HEK293T (cell line): ENCODE measurements at regions not wholly inside any gene's neighbourhood (a gene's known extent, or its start where the extent isn't known, plus 50 kb on each side); places are given as distances from the start of the nearest gene placed in this dataset.

Experiments
- CTCF ChIA-PET: fragments of 350-600 bp; formaldehyde crosslinking; extraction: SDS; loops from one replicate; lab custom pipeline; 2021; ENCODE audit warnings: antibody characterized with exemption, inconsistent platforms; lab: Yijun Ruan, JAX
- POLR2A ChIA-PET: fragments of 350-600 bp; formaldehyde crosslinking; extraction: SDS; loops from one replicate; lab custom pipeline; 2020; ENCODE audit warnings: antibody characterized with exemption, inconsistent platforms; lab: Yijun Ruan, JAX
- DNase-seq: peaks from one replicate; pipeline ENCODE4 v3.0.0; 2012; ENCODE audit warnings: mixed read lengths; ENCODE audit errors: extremely low spot score
- ARNT ChIP-seq: fragments of 450-650 bp; IDR thresholded peaks from 2 replicates; pipeline ENCODE4 v1.6.1; 2017; ENCODE audit warnings: mild to moderate bottlenecking
- BHLHE40 ChIP-seq: fragments of 450-650 bp; IDR thresholded peaks from 2 replicates; pipeline ENCODE4 v1.6.1; 2016; ENCODE audit warnings: mild to moderate bottlenecking, moderate library complexity, borderline replicate concordance
- CTBP1 ChIP-seq: fragments of 450-650 bp; IDR thresholded peaks from 2 replicates; pipeline ENCODE4 v1.6.1; 2016; ENCODE audit warnings: borderline replicate concordance
- ELF4 ChIP-seq: fragments of 450-650 bp; IDR thresholded peaks from 2 replicates; pipeline ENCODE4 v1.6.1; 2017; ENCODE audit warnings: antibody characterized with exemption
- FOXA1 ChIP-seq: fragments of 450-650 bp; IDR thresholded peaks from 2 replicates; pipeline ENCODE4 v1.6.1; 2016; ENCODE audit warnings: mild to moderate bottlenecking
- FOXK2 ChIP-seq: fragments of 450-650 bp; IDR thresholded peaks from 2 replicates; pipeline ENCODE4 v1.6.1; 2016; ENCODE audit warnings: mild to moderate bottlenecking
- FOXM1 ChIP-seq: fragments of 450-650 bp; IDR thresholded peaks from 2 replicates; pipeline ENCODE4 v1.6.1; 2017; ENCODE audit warnings: mild to moderate bottlenecking, borderline replicate concordance
- HDGF ChIP-seq: fragments of 450-650 bp; IDR thresholded peaks from 2 replicates; pipeline ENCODE4 v1.6.1; 2017; ENCODE audit warnings: antibody characterized with exemption, borderline replicate concordance
- L3MBTL2 ChIP-seq: fragments of 450-650 bp; conservative IDR thresholded peaks from 2 replicates; pipeline ENCODE4 v1.6.1; 2016; ENCODE audit warnings: mild to moderate bottlenecking
- LEF1 ChIP-seq: fragments of 450-650 bp; IDR thresholded peaks from 2 replicates; pipeline ENCODE4 v1.6.1; 2017; ENCODE audit warnings: mild to moderate bottlenecking, borderline replicate concordance
- NFRKB ChIP-seq: fragments of 450-650 bp; IDR thresholded peaks from 2 replicates; pipeline ENCODE4 v1.6.1; 2016; ENCODE audit warnings: mild to moderate bottlenecking, moderate library complexity
- PKNOX1 ChIP-seq: fragments of 450-650 bp; IDR thresholded peaks from 2 replicates; pipeline ENCODE4 v1.6.1; 2016
- SP1 ChIP-seq: fragments of 450-650 bp; IDR thresholded peaks from 2 replicates; pipeline ENCODE4 v1.6.1; 2017
- SUZ12 ChIP-seq: fragments of 450-650 bp; IDR thresholded peaks from 2 replicates; pipeline ENCODE4 v1.6.1; 2016; ENCODE audit warnings: mild to moderate bottlenecking
- TARDBP ChIP-seq: fragments of 450-650 bp; IDR thresholded peaks from 2 replicates; pipeline ENCODE4 v1.6.1; 2016
- ZNF384 ChIP-seq: fragments of 450-650 bp; IDR thresholded peaks from 2 replicates; pipeline ENCODE4 v1.6.1; 2016

DNA sequence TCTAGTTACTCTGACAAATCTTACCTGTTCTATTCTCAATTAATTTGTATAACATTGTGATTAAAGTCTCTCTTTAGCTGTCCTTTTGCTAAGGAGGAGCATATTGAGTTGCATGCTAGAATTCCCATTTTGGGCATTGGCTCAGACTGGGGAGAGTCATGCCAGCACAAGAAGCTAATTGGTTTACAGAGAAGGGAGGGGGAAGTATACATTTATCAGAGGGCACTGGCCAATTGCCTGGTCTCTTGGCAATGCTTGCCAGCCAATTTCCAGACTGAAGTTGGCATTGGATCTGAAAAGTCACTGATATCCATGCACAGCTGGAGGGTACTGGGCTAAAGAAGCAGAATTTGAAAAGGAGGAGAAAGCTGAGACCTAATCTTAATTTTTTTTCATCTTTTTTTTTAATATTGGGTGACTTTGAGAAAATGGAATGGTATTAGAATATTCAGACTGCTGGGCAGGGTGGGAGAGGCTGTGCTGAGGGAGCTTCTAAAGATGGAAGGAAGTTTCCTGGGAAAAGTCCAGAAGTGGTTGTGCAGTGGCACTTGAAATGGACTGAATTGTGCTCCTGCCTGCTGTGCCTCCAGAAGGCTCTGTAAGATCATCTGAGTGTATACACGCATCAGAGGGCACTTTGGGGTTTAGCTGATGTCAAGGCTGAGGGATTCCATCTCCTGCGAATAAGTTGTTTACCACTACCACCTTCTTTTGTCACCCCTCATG is 365.2 kb upstream of the DPH6 start:
- no peak for DNase-seq
- CTCF ChIA-PET, result no interaction called here
- POLR2A ChIA-PET, result no interaction called here
- TF ChIP-seq ZNF384, result no peak
- TF ChIP-seq HDGF, result no peak
- no peak for TF ChIP-seq LEF1
- TF ChIP-seq TARDBP, result no peak
- TF ChIP-seq L3MBTL2, result no peak
- no peak for TF ChIP-seq BHLHE40
- no peak for TF ChIP-seq CTBP1
- TF ChIP-seq ARNT, result no peak
- no peak for TF ChIP-seq PKNOX1
- TF ChIP-seq FOXK2, result no peak
- TF ChIP-seq SUZ12, result no peak
- no peak for TF ChIP-seq FOXM1
- no peak for TF ChIP-seq NFRKB
- no peak for TF ChIP-seq ELF4
- no peak for TF ChIP-seq SP1
- TF ChIP-seq FOXA1, result no peak

DNA sequence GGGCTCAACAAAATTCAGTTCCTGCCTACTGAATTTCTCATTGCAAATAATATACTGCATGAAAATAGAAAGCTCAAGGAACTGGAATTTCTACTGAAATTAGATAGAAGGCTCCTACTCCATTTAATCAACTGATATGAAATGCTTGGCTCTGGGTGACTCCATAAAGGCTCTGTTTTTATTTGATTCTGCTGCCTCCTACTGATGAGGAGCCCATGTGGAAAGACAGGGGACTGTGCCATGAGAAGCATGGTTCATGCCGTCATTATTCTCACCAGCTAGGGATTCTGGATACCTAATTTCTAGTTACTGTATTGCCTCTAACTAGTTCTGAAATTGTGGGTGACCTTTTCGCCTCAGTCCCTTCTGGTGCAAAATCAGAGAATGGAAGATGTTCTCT is 366.2 kb upstream of the DPH6 start:
- DNase-seq, result no peak
- TF ChIP-seq FOXK2 (no peak), TARDBP (no peak), CTBP1 (no peak), ELF4 (no peak), L3MBTL2 (no peak), SP1 (no peak), LEF1 (no peak), FOXM1 (no peak), ARNT (no peak)
- POLR2A ChIA-PET, result no interaction called here
- CTCF ChIA-PET, result no interaction called here

- TF ChIP-seq LEF1, result no peak
- TF ChIP-seq L3MBTL2, result no peak
- no peak for TF ChIP-seq NFRKB
- no peak for TF ChIP-seq CTBP1
- no peak for TF ChIP-seq PKNOX1
- TF ChIP-seq FOXM1, result no peak
- TF ChIP-seq BHLHE40, result no peak
- no peak for TF ChIP-seq SUZ12
- TF ChIP-seq FOXA1, result no peak
- TF ChIP-seq TARDBP, result no peak
- no peak for TF ChIP-seq ARNT
- TF ChIP-seq HDGF, result no peak
- TF ChIP-seq FOXK2, result no peak
- no peak for TF ChIP-seq ZNF384
- POLR2A ChIA-PET, result no interaction called here
- DNase-seq, result no peak
- CTCF ChIA-PET, result no interaction called here
These were observed 368.6 kb upstream of the DPH6 start for GRCh38 chr15:35914573-35914972.

GRCh38 chr15:35921046-35921445 is 375.1 kb upstream of the DPH6 start:
- CTCF ChIA-PET, result no interaction called here
- TF ChIP-seq FOXK2 (no peak), ARNT (no peak), HDGF (no peak), FOXM1 (no peak), L3MBTL2 (no peak), ZNF384 (no peak), BHLHE40 (no peak), FOXA1 (no peak)
- no peak for DNase-seq
- POLR2A ChIA-PET, result no interaction called here

- TF ChIP-seq TARDBP (no peak), FOXA1 (no peak), SP1 (no peak), ELF4 (no peak), NFRKB (no peak), SUZ12 (no peak), ARNT (no peak), FOXK2 (no peak), ZNF384 (no peak), FOXM1 (no peak), CTBP1 (no peak), L3MBTL2 (no peak)
- ChIA-PET POLR2A (no interaction called here), CTCF (no interaction called here)
- DNase-seq, result no peak
These were observed 379.5 kb upstream of the DPH6 start for GRCh38 chr15:35925275-35926006.

DNA sequence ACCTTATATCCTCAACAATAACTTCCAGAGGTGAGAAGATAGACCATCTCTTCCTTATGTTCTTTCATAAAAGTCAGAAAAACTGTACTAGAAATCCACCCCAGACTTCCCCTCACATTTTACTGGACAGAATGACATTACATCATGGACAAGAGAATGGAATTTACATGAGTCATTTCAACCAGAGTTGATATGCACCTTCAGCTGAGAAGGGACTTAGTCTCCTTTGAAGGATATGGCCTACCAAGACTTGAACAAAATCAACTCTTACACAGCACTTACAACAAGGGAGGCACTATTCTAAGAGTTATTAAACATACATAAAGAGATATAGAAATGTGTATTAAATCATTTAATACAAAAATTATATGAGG is 380.0 kb upstream of the DPH6 start:
- ChIA-PET CTCF (no interaction called here), POLR2A (no interaction called here)
- DNase-seq, result no peak
- TF ChIP-seq LEF1 (no peak), FOXM1 (no peak), SUZ12 (no peak), HDGF (no peak), ZNF384 (no peak), L3MBTL2 (no peak), TARDBP (no peak), CTBP1 (no peak), ELF4 (no peak), FOXK2 (no peak), BHLHE40 (no peak), NFRKB (no peak), FOXA1 (no peak), ARNT (no peak), SP1 (no peak), PKNOX1 (no peak)
